ENCODE measurements at regions not wholly inside any gene's neighbourhood (a gene's known extent, or its start where the extent isn't known, plus 50 kb on each side); places are given as distances from the start of the nearest gene placed in this dataset.
A peak's percentile ranks its signal among the peaks of the same experiment; 100 is the strongest.
"Not testable (repeated sequence)": the region's sequence is repeated elsewhere in the genome, so short reads cannot be mapped to it uniquely, and the experiment has no call there.

GRCh38 chr7:54292171-54292925 is 249.8 kb upstream of the VSTM2A start:
- DNase-seq: no peak

- DNase-seq: no peak
These were observed 242.7 kb upstream of the VSTM2A start for GRCh38 chr7:54299426-54299825.

GRCh38 chr7:54315955-54316354 is 226.2 kb upstream of the VSTM2A start:
- DNase-seq: not testable (repeated sequence)

- DNase-seq: no peak
These were observed 215.5 kb upstream of the VSTM2A start for GRCh38 chr7:54326592-54327167.

GRCh38 chr7:54330216-54330800 is 211.9 kb upstream of the VSTM2A start:
- DNase-seq: no peak

GRCh38 chr7:54331311-54331710 is 210.9 kb upstream of the VSTM2A start:
- no peak for DNase-seq

GRCh38 chr7:54332301-54332700 is 209.9 kb upstream of the VSTM2A start:
- DNase-seq: no peak

GRCh38 chr7:54333952-54334351 is 208.2 kb upstream of the VSTM2A start:
- no peak for DNase-seq

- no peak for DNase-seq
These were observed 205.4 kb upstream of the VSTM2A start for GRCh38 chr7:54336800-54337199.

- DNase-seq: no peak
These were observed 204.7 kb upstream of the VSTM2A start for GRCh38 chr7:54337466-54337865.

- no peak for DNase-seq
These were observed 203.9 kb upstream of the VSTM2A start for GRCh38 chr7:54338319-54338718.

GRCh38 chr7:54339073-54339472 is 203.1 kb upstream of the VSTM2A start:
- DNase-seq: no peak

- no peak for DNase-seq
These were observed 199.7 kb upstream of the VSTM2A start for GRCh38 chr7:54342458-54342857.

GRCh38 chr7:54343511-54343910 is 198.7 kb upstream of the VSTM2A start:
- DNase-seq: no peak

GRCh38 chr7:54345746-54346145 is 196.4 kb upstream of the VSTM2A start:
- no peak for DNase-seq

GRCh38 chr7:54349229-54349628 is 192.9 kb upstream of the VSTM2A start:
- DNase-seq: no peak

- no peak for DNase-seq
These were observed 187.7 kb upstream of the VSTM2A start for GRCh38 chr7:54354436-54354835.

GRCh38 chr7:54355842-54356241 is 186.3 kb upstream of the VSTM2A start:
- no peak for DNase-seq

- no peak for DNase-seq
These were observed 181.9 kb upstream of the VSTM2A start for GRCh38 chr7:54360075-54360840.

- DNase-seq: no peak
These were observed 151.6 kb upstream of the VSTM2A start for GRCh38 chr7:54390565-54390964.

- no peak for DNase-seq
These were observed 149.2 kb upstream of the VSTM2A start for GRCh38 chr7:54392935-54393334.

- peak; percentile 38 to 46 for DNase-seq
These were observed 147.3 kb upstream of the VSTM2A start for GRCh38 chr7:54394834-54395233.

- no peak for DNase-seq
These were observed 144.2 kb upstream of the VSTM2A start for GRCh38 chr7:54397836-54398612.

Data from Kasumi-1 (cell line).